SJCRH30 (cell line): ENCODE measurements at regions not wholly inside any gene's neighbourhood (a gene's known extent, or its start where the extent isn't known, plus 50 kb on each side); places are given as distances from the start of the nearest gene placed in this dataset.
"Not testable (repeated sequence)": the region's sequence is repeated elsewhere in the genome, so short reads cannot be mapped to it uniquely, and the experiment has no call there.

Experiments
- DNase-seq, 2 experiments: peaks; one replicate each; pipeline ENCODE4 v3.0.0-alpha.2; 2015 to 2020
- H3K27ac ChIP-seq: fragments of 250-450 bp; sonication (Bioruptor Pico); 2 replicates; pipeline ENCODE4 v1.5.1; 2020; ENCODE audit warnings: mild to moderate bottlenecking, moderate library complexity
- H3K27me3 ChIP-seq: fragments of 250-450 bp; sonication (Bioruptor Pico); 2 replicates; pipeline ENCODE4 v1.5.1; 2020; ENCODE audit warnings: mild to moderate bottlenecking, moderate library complexity
- H3K36me3 ChIP-seq: fragments of 250-450 bp; sonication (Bioruptor Pico); 2 replicates; pipeline ENCODE4 v1.5.1; 2020; ENCODE audit warnings: mild to moderate bottlenecking, moderate library complexity
- H3K4me1 ChIP-seq: fragments of 250-450 bp; sonication (Bioruptor Pico); 2 replicates; pipeline ENCODE4 v1.5.1; 2020; ENCODE audit warnings: mild to moderate bottlenecking, moderate library complexity
- H3K4me3 ChIP-seq: fragments of 250-450 bp; sonication (Bioruptor Pico); 2 replicates; pipeline ENCODE4 v1.5.1; 2020; ENCODE audit warnings: mild to moderate bottlenecking, moderate library complexity
- H3K9me3 ChIP-seq: fragments of 250-450 bp; sonication (Bioruptor Pico); replicated peaks from 2 replicates; pipeline ENCODE4 v1.5.1; 2020; ENCODE audit warnings: mild to moderate bottlenecking, moderate library complexity

DNA sequence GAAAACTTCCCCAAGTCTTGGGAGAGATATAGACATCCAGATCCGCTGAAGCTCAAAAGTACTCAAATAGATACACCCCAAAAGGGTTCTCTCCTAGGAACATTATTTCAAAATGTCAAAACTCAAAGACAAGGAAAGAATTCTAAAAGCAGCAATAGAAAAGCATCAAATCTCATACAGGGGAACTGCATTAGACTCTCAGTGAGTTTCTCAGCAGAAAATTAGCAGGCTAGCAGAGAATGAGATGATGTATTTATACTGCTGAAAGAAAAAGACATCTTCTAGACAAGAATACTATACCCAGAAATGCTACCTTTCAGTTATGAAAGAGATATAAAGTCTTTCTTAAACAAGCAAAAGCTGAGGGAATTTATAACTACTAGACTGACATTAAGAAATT is 75.5 kb upstream of the RIMS1 start:
- no peak overlapping the region for H3K4me3 ChIP-seq
- no peaks in the 10 kb centered on the region for H3K27me3 ChIP-seq
- DNase-seq, result no peak
- H3K36me3 ChIP-seq, result no peaks in the 10 kb centered on the region
- no peaks in the 10 kb centered on the region; the same call in 1 of the 2 replicates for H3K9me3 ChIP-seq
- no peaks in the 10 kb centered on the region for H3K4me1 ChIP-seq
- no peak overlapping the region for H3K27ac ChIP-seq

DNA sequence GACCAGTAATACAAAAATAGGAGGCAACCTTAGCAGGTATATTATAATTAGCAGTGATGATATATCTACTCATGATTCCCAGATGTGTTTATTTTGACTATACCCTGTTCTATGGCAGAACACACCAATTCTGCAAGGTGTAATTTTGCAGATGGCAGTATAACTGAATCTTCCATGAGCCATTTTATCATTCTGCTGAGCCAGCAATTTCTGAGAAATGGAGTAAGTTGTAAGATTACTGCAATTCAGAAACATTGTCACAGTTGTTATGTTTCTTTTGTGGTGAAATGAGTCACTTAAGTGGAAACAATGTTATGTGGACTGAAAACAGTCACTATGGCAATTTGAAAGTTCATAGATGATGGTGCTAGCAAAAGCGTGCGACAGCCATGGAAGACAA is 63.7 kb upstream of the RIMS1 start:
- Histone ChIP-seq H3K27me3 (no peaks in the 10 kb centered on the region), H3K4me3 (no peak overlapping the region), H3K36me3 (no peaks in the 10 kb centered on the region), H3K4me1 (no peaks in the 10 kb centered on the region), H3K27ac (no peak overlapping the region), H3K9me3 (no peaks in the 10 kb centered on the region)
- DNase-seq, result no peak

DNA sequence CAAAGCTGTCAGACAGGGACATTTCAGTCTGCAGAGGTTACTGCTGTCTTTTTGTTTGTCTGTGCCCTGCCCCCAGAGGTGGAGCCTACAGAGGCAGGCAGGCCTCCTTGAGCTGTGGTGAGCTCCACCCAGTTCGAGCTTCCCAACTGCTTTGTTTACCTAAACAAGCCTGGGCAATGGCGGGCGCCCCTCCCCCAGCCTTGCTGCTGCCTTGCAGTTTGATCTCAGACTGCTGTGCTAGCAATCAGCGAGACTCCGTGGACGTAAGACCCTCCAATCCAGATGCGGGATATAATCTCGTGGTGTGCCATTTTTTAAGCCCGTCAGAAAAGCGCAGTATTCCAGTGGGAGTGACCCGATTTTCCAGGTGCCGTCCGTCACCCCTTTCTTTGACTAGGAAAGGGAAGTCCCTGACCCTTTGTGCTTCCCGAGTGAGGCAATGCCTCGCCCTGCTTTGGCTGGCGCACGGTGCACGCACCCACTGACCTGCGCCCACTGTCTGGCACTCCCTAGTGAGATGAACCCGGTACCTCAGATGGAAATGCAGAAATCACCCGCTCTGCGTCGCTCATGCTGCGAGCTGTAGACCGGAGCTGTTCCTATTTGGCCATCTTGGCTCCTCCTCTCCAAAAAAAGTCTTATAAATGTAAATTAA is 54.1 kb upstream of the RIMS1 start:
- not testable (repeated sequence) for H3K4me3 ChIP-seq, H3K4me1 ChIP-seq, H3K9me3 ChIP-seq, H3K36me3 ChIP-seq, H3K27ac ChIP-seq, DNase-seq, H3K27me3 ChIP-seq
